HG02642 (cell line): ENCODE measurements at regions not wholly inside any gene's neighbourhood (a gene's known extent, or its start where the extent isn't known, plus 50 kb on each side); places are given as distances from the start of the nearest gene placed in this dataset.

ENCODE experiments used
- ATAC-seq: cut with Tn5 transposase; IDR thresholded peaks from one replicate; pipeline ENCODE4 v1.9.1; 2021; ENCODE audit warnings: mild to moderate bottlenecking; ENCODE audit not compliant: unreplicated experiment, poor library complexity

DNA sequence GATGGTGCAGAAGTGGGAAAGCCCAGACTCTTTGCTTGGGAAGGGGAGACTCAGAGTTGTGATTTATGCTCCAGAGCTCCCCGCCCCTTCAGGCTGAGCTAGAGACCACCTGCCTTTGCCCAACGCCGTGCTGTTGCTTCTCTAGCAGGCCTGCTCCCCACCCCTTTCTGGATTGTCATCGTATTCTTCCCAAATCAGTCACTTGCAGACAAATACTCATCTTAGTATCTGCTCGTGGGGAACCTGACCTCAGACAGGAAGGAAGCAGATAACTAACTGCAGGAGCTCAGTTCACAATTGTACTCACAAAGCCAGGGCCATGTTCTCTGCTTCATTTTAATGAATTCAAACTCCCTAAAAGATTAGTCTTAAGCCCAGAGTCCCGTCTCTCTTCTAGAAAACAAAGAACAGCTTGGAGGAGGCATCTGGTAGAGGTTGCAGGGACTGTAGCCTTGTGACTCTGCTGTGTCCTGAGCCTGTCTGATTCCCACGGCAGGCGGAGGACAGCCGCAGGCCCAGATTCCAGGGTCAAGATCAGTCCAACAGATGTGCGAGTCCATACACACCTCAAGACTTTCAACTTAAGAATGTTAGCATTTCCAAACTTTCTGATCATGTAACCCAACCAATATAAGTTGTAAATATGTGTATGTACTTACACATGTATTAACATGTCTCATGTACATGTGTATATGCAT, 57.2 kb upstream of the GGTLC1 start:
- no peak for ATAC-seq

DNA sequence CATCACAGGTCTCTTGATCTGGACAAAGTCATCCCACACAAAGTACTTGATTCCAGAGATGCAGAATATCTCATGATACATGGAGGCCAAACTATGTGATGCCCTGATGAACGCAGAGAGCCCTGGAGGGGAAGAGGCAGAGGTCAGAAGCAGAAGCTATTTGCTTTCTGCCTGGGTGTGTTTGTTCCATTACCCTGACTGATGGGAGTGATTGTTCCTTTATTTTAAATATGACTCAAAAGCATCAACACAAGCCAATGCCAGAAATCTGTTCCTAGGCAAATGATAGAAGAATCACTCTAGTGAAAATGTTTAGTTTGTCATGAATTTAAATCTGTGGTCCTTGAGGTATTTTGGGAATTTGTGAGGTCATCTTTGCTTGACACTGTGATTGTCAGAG, 54.7 kb upstream of the GGTLC1 start:
- no peak for ATAC-seq

DNA sequence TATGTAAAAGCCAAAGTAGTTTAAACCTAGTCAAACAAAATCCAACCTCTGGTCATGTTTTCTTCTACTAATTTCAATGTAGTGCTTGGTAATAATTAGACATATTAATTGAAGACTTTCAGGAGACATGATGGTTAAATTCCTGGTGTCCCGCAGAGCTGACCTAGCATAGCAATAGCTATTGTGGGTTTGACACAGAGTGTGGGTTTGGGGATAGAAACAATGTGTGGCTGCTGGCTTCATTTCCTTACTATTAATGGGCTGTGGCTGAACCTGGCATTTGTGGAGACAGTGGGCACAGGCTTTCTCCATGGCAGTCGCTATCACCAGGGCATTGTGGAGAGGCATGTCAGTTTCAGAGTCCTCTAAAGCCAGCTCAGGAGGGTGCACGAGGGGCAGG, 54.1 kb upstream of the GGTLC1 start:
- ATAC-seq: no peak

DNA sequence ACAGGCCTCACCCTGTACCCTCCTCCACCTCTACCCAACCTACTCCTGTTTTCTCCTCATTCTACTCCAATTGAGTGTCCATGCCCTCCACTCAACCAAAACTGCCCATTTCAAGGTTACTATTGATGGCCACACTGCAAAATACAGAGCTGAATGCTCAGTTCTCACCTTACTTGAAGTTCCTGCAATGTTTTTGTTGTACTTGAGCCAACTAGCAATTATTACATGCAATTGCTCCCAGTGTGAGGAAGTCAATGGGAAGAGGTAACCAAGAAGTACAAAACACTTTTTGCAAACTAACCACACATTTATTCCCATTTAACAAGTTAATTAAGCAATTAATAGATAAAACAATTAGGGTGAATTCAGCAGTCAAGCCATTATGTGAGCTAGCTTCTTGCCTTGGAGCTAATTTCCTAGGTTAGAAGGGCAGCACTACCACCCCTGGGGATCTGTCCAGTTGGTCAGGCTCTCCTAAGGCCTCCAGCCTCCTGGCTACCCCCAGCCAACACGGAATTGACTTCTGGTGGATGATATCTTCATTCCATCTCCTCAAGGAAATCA, 52.4 kb upstream of the GGTLC1 start:
- ATAC-seq: no peak

DNA sequence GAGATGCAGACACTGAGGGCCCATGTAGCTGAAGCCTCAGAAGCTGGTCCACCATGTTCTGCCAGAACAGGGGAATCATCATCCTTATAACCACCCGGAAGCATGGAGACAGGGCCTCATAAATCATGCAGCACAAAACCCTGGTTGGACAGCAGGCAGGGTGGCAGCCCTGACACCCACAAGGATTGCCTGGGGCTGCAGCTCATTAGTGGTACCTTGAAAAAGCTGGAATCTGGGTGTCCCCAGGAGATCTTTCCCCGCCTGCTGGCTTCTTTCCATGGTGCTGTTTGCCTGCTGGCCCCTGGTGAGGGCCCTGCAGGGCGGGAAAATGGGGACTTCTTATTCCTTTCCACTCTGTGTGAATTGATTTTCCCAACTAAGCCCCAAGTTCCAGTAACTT, 50.6 kb upstream of the GGTLC1 start:
- ATAC-seq: no peak
